Mesenchymal stem cell (in vitro differentiated cells and primary cell): ENCODE measurements at regions not wholly inside any gene's neighbourhood (a gene's known extent, or its start where the extent isn't known, plus 50 kb on each side); places are given as distances from the start of the nearest gene placed in this dataset.

Experiments
- DNase-seq: peaks from one replicate; pipeline ENCODE4 v3.0.0-alpha.2; 2013
- H2AFZ ChIP-seq: one replicate; pipeline ENCODE4 v1.6.1; 2013; ENCODE audit warnings: low read depth, mild to moderate bottlenecking, control low read depth, inconsistent platforms, low read length, moderate library complexity
- H2AK5ac ChIP-seq: 2 replicates; pipeline ENCODE4 v1.6.1; 2013; ENCODE audit warnings: low read length, moderate library complexity, mild to moderate bottlenecking, inconsistent platforms; ENCODE audit not compliant: severe bottlenecking
- H2BK120ac ChIP-seq: one replicate; pipeline ENCODE4 v1.6.1; 2013; ENCODE audit warnings: low read depth, mild to moderate bottlenecking, inconsistent platforms, low read length, moderate library complexity
- H2BK12ac ChIP-seq, 2 experiments: one replicate each; pipeline ENCODE4 v1.6.1; 2013; ENCODE audit warnings: inconsistent platforms in 2 of 2, low read length in 2 of 2, mild to moderate bottlenecking in 2 of 2, moderate library complexity in 2 of 2, control low read depth in 1 of 2
- H2BK15ac ChIP-seq: one replicate; pipeline ENCODE4 v1.6.1; 2013; ENCODE audit warnings: mild to moderate bottlenecking, low read depth, inconsistent platforms; ENCODE audit not compliant: poor library complexity, severe bottlenecking
- H2BK5ac ChIP-seq: 2 replicates; pipeline ENCODE4 v1.6.1; 2013; ENCODE audit warnings: low read depth, mild to moderate bottlenecking, low read length, control low read depth, inconsistent platforms; ENCODE audit not compliant: poor library complexity, severe bottlenecking
- H3K14ac ChIP-seq, 2 experiments: one replicate each; pipeline ENCODE4 v1.6.1; 2013; ENCODE audit warnings: inconsistent platforms in 2 of 2, low read length in 2 of 2, control low read depth in 1 of 2, mild to moderate bottlenecking in 1 of 2, moderate library complexity in 1 of 2
- H3K18ac ChIP-seq, 2 experiments: one replicate each; pipeline ENCODE4 v1.6.1; 2013; ENCODE audit warnings: inconsistent platforms in 2 of 2, low read length in 2 of 2, control low read depth in 1 of 2, low read depth in 1 of 2, mild to moderate bottlenecking in 1 of 2
- H3K23ac ChIP-seq, 2 experiments: one replicate each; pipeline ENCODE4 v1.6.1; 2013; ENCODE audit warnings: inconsistent platforms in 2 of 2, low read length in 2 of 2, mild to moderate bottlenecking in 2 of 2, moderate library complexity in 2 of 2, control low read depth in 1 of 2
- H3K27ac ChIP-seq: 2 replicates; pipeline ENCODE4 v1.5.1; 2013; ENCODE audit warnings: mild to moderate bottlenecking, moderate library complexity, low read length, control low read depth, inconsistent platforms; ENCODE audit not compliant: poor library complexity, severe bottlenecking
- H3K27me3 ChIP-seq, 2 experiments: 2 replicates each; pipeline versions ENCODE4 v1.6.1 to v1.7.0; 2013; ENCODE audit warnings: low read length in 2 of 2, mild to moderate bottlenecking in 2 of 2, moderate library complexity in 2 of 2, control low read depth in 1 of 2, inconsistent platforms in 1 of 2; ENCODE audit not compliant: control insufficient read depth in 1 of 2, insufficient read depth in 1 of 2
- H3K36me3 ChIP-seq, 2 experiments: 2 replicates each; pipeline versions ENCODE4 v1.6.1 to v1.7.0; 2013; ENCODE audit warnings: low read length in 2 of 2, control low read depth in 1 of 2, inconsistent platforms in 1 of 2, low read depth in 1 of 2, mild to moderate bottlenecking in 1 of 2; ENCODE audit not compliant: insufficient read depth in 2 of 2, control insufficient read depth in 1 of 2
- H3K4ac ChIP-seq, 2 experiments: one replicate each; pipeline ENCODE4 v1.6.1; 2013; ENCODE audit warnings: inconsistent platforms in 2 of 2, low read length in 2 of 2, mild to moderate bottlenecking in 2 of 2, moderate library complexity in 2 of 2, control low read depth in 1 of 2, low read depth in 1 of 2
- H3K4me1 ChIP-seq: 2 replicates; pipeline ENCODE4 v1.6.1; 2013; ENCODE audit warnings: low read depth, low read length, control low read depth; ENCODE audit not compliant: control insufficient read depth, insufficient read depth
- H3K4me2 ChIP-seq: 2 replicates; pipeline ENCODE4 v1.6.1; 2013; ENCODE audit warnings: low read length, mild to moderate bottlenecking, inconsistent platforms; ENCODE audit not compliant: poor library complexity, severe bottlenecking
- H3K4me3 ChIP-seq, 2 experiments: 2 replicates each; pipeline versions ENCODE4 v1.5.1 to v1.7.0; 2013; ENCODE audit warnings: low read length in 2 of 2, mild to moderate bottlenecking in 2 of 2, control low read depth in 1 of 2, low read depth in 1 of 2; ENCODE audit not compliant: insufficient read depth in 1 of 2
- H3K79me1 ChIP-seq: replicated peaks from 2 replicates; pipeline ENCODE4 v1.6.1; 2013; ENCODE audit warnings: mild to moderate bottlenecking, control low read depth, low read length, inconsistent platforms; ENCODE audit not compliant: poor library complexity, severe bottlenecking
- H3K9ac ChIP-seq: 2 replicates; pipeline ENCODE4 v1.7.0; 2013; ENCODE audit warnings: mild to moderate bottlenecking, low read length, moderate library complexity
- H3K9me3 ChIP-seq: 2 replicates; pipeline ENCODE4 v1.7.0; 2013; ENCODE audit warnings: mild to moderate bottlenecking, low read length; ENCODE audit not compliant: control insufficient read depth
- H4K8ac ChIP-seq: one replicate; pipeline ENCODE4 v1.6.1; 2013; ENCODE audit warnings: inconsistent platforms, mild to moderate bottlenecking, low read length, moderate library complexity
- H4K91ac ChIP-seq: one replicate; pipeline ENCODE4 v1.6.1; 2013; ENCODE audit warnings: mild to moderate bottlenecking, low read length, inconsistent platforms
- WGBS: methylation state at CpG from one replicate; pipeline ENCODE4 v1.1.7; 2013; ENCODE audit warnings: mixed read lengths; 5-methylcytosine and 5-hydroxymethylcytosine counted together

GRCh38 chr4:164639001-164639400 lies 114.9 kb upstream of the SMIM31 start:
- Histone ChIP-seq H2BK15ac (no peak overlapping the region), H3K36me3 (no peaks in the 10 kb centered on the region), H3K14ac (no peak overlapping the region), H3K9me3 (no peaks in the 10 kb centered on the region), H3K4me3 (no peak overlapping the region), H2BK120ac (no peak overlapping the region), H4K91ac (no peak overlapping the region), H2AK5ac (no peak overlapping the region), H3K4ac (no peak overlapping the region), H3K79me1 (no peaks in the 10 kb centered on the region), H2AFZ (no peak overlapping the region), H4K8ac (no peak overlapping the region), H3K27ac (no peak overlapping the region), H2BK12ac (no peak overlapping the region), H3K27me3 (no peaks in the 10 kb centered on the region), H3K9ac (no peak overlapping the region), H3K23ac (no peak overlapping the region), H3K18ac (no peak overlapping the region), H2BK5ac (no peak overlapping the region), H3K4me1 (no peaks in the 10 kb centered on the region), H3K4me2 (no peak overlapping the region)
- DNase-seq, result no peak

DNA sequence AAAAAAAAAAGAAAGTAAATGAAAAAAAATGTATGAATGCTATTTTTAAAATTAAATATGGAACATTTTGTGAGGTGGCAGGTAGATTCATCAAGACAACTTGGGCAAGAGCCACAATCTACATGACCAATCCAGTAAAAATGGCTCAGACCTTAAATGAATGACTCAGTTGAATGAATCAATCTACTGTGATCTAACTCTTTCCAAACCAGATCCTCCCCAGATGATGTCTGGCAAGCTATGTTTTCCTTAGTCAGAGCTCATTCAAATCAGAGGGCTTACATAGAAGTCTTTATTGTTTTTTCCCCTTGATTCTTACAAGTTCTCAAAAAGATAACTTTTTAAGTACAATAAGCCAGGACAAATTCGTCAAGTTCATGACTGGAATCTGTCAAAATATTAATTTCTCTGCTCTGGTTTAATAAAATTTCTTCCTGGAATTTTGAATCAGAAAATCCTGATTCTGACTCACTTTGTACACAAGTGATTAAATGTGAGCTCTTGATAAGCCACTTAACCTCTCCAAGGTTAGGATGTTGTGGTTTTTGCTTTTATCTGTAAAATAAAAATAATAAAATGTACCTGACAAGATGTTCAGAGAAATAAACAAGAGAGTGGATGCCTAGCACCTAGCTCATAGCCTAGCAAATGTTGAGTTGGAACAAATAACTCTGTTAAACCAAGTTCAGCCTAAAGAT lies 105.6 kb upstream of the SMIM31 start:
- Histone ChIP-seq H3K27ac (no peak overlapping the region), H4K91ac (no peak overlapping the region), H3K27me3 (no peaks in the 10 kb centered on the region), H2BK15ac (no peak overlapping the region), H3K18ac (no peak overlapping the region), H2AFZ (no peak overlapping the region), H3K4me3 (no peak overlapping the region), H3K9me3 (no peaks in the 10 kb centered on the region), H3K4me1 (no peaks in the 10 kb centered on the region), H2BK5ac (no peak overlapping the region), H3K79me1 (no peaks in the 10 kb centered on the region), H3K36me3 (no peaks in the 10 kb centered on the region), H3K9ac (peak overlapping the region; percentile 65), H2BK120ac (no peak overlapping the region), H2AK5ac (no peak overlapping the region), H3K23ac (no peak overlapping the region), H3K14ac (no peak overlapping the region), H2BK12ac (no peak overlapping the region), H3K4ac (no peak overlapping the region), H3K4me2 (no peak overlapping the region), H4K8ac (no peak overlapping the region)
- no CpG with 5 or more reads among the region's 1 CpG for WGBS
- DNase-seq, result no peak

- H3K18ac ChIP-seq, result no peak overlapping the region
- no peak overlapping the region for H2BK120ac ChIP-seq
- no peak overlapping the region for H3K4me2 ChIP-seq
- DNase-seq, result no peak
- no peak overlapping the region for H3K14ac ChIP-seq
- H4K91ac ChIP-seq, result no peak overlapping the region
- H2AFZ ChIP-seq, result no peak overlapping the region
- H3K4ac ChIP-seq, result no peak overlapping the region
- no peak overlapping the region for H3K27ac ChIP-seq
- H2BK15ac ChIP-seq, result no peak overlapping the region
- H3K4me3 ChIP-seq, result no peak overlapping the region
- no peaks in the 10 kb centered on the region for H3K4me1 ChIP-seq
- no peaks in the 10 kb centered on the region for H3K79me1 ChIP-seq
- H3K27me3 ChIP-seq, result no peaks in the 10 kb centered on the region
- 71% methylated on average over 3 of the region's 4 CpGs for WGBS
- H2AK5ac ChIP-seq, result no peak overlapping the region
- no peak overlapping the region for H2BK12ac ChIP-seq
- H3K23ac ChIP-seq, result no peak overlapping the region
- H3K9me3 ChIP-seq, result no peaks in the 10 kb centered on the region
- no peak overlapping the region for H4K8ac ChIP-seq
- H3K36me3 ChIP-seq, result no peaks in the 10 kb centered on the region
- no peak overlapping the region for H2BK5ac ChIP-seq
- peak overlapping the region; percentile 65 for H3K9ac ChIP-seq
These were observed 105.1 kb upstream of the SMIM31 start for GRCh38 chr4:164648849-164649212.

- no CpG with 5 or more reads among the region's 1 CpG for WGBS
- Histone ChIP-seq H3K36me3 (no peaks in the 10 kb centered on the region), H3K27ac (no peak overlapping the region), H3K18ac (no peak overlapping the region), H3K4me3 (no peak overlapping the region), H2BK5ac (no peak overlapping the region), H2BK15ac (no peak overlapping the region), H2AK5ac (no peak overlapping the region), H3K27me3 (no peaks in the 10 kb centered on the region), H2BK120ac (no peak overlapping the region), H2AFZ (no peak overlapping the region), H4K8ac (no peak overlapping the region), H3K79me1 (no peaks in the 10 kb centered on the region), H2BK12ac (no peak overlapping the region), H3K9me3 (peaks cover 7% of the 10 kb centered on the region), H3K4me2 (no peak overlapping the region), H3K14ac (no peak overlapping the region), H3K23ac (no peak overlapping the region), H3K4ac (no peak overlapping the region), H3K9ac (no peak overlapping the region), H3K4me1 (no peaks in the 10 kb centered on the region), H4K91ac (no peak overlapping the region)
- DNase-seq, result no peak
These were observed 94.2 kb upstream of the SMIM31 start for GRCh38 chr4:164659765-164660164.
